Astrocyte of the spinal cord (primary cell): ENCODE measurements at regions not wholly inside any gene's neighbourhood (a gene's known extent, or its start where the extent isn't known, plus 50 kb on each side); places are given as distances from the start of the nearest gene placed in this dataset.
"Not testable (repeated sequence)": the region's sequence is repeated elsewhere in the genome, so short reads cannot be mapped to it uniquely, and the experiment has no call there.

Experiments used
- DNase-seq: peaks from one replicate; pipeline ENCODE4 v3.0.0; 2011; ENCODE audit warnings: low read depth, low spot score
- H3K4me3 ChIP-seq: 2 replicates; pipeline ENCODE4 v1.5.1; 2011; ENCODE audit warnings: low read depth, mild to moderate bottlenecking, low read length, moderate library complexity
- CTCF ChIP-seq: IDR thresholded peaks from 2 replicates; pipeline ENCODE4 v1.5.1; 2012; ENCODE audit warnings: low read depth, mild to moderate bottlenecking, low read length, inconsistent platforms
- in situ Hi-C: cut with HindIII; loops from 2 replicates; pipeline ENCODE4 v1.10.0; 2017; ENCODE audit warnings: low sequenced_read_pairs

DNA sequence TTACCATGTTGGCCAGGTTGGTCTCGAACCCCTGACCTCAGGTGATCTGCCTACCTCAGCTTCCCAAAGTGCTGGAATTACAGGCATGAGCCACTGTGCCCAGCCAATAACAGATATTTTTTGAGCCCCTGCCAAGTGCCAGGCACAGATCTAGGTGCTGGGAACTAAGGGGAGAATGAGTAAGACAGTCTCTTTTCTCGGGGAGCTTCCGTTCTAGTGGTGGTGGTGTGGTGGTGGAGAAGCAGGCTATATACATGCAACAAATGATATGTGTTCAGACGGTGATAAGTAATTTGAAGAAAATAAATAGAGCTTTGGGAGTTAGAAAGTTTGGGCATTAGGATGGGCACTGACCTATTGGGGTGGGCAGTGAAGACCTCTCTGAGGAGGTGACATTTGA, 76.7 kb upstream of the VKORC1L1 start:
- TF ChIP-seq CTCF, result no peak
- DNase-seq, result no peak
- no peak overlapping the region for H3K4me3 ChIP-seq
- in situ Hi-C loops, result no loop called here

- in situ Hi-C loops, DNase-seq, H3K4me3 ChIP-seq: not testable (repeated sequence)
These were observed 75.8 kb upstream of the VKORC1L1 start for GRCh38 chr7:65797086-65797485.

GRCh38 chr7:65797566-65797965, 75.3 kb upstream of the VKORC1L1 start:
- in situ Hi-C loops, DNase-seq, H3K4me3 ChIP-seq: not testable (repeated sequence)

DNA sequence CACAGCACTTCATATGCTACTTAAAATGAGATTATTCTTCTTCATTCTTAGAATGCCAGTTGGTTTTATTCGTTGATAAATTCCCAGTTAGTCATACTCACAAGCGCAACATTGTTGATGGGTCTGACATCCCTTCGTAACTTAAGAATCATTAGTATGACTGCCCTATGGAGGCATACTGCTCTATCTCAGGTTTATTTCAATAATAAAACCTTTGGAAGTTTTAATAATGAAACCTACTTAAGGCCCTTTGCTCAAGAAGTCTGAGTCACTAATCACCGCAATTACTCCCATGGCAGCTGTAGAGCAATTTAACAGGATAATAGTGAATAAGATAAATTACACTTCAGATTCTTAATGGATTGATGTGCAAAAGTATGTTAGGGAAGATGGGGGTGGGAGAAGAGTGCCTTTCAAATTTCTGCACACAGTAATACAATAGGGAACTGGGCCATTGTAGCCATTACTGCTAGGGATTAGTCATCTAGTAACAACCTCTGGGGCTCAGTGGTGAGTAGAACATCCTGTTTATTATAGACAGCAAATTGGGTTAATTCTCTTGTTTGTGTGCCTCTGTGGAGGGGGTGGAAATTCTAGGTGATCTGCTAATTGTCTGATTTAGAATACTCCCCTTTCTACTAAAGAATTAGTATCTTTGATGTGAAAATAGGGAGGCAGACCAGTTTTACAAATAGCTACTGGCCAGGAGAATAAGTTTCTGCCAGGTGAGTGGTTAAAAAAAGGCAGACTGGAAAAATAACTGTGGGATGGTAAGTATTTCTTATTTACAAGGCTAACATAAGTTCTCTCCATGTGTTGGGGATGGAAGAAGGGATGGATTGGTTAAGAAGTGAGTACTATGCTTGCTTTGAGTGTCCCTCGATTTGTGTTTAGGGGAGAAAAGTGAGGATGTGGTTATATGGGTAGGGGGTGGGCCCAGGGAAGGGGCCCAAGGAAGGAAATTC, 74.5 kb upstream of the VKORC1L1 start:
- peak; percentile 76 for DNase-seq
- in situ Hi-C loops, result no loop called here
- H3K4me3 ChIP-seq, result no peak overlapping the region
- TF ChIP-seq CTCF, result no peak

DNA sequence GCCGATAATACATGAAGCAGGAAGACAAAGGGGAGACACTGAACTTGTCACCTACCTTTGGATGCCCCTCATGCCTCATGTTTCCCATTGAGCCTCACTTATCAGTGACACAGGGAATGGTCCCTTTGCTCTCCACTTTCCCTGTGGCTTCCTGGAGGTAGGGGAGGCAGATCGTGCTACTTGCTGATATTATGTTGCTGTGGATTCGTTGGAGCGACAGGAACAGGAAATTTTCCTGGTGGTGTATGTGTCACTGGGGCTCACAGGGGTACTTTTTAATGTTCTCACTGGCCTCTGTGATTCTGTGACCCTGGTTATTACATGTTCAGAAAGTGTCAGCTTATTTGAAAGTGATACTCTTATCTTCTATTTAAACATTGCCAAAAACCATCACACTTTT, 72.7 kb upstream of the VKORC1L1 start:
- in situ Hi-C loops, H3K4me3 ChIP-seq, DNase-seq: not testable (repeated sequence)

DNA sequence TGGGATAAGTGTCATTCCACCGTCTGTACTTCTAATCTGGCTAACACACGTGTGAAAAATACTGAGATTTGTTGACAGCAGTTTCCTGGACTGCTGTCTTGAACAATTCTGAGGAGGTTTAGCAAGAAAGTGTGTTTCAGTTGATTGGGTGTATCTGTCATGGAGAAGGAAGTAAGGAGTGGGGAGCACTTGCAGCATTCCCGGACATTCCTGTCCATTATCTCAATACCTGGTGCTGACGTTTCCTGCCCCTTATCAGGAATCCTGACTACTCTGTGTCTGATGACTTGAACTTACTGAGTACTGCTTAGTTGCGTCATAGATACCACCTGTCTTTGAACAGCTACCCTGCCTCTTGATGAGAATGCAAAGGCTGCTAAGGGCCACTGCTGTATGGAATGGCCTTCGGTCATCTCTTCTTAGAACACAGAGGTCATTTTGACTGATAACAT, 72.0 kb upstream of the VKORC1L1 start:
- no peak overlapping the region for H3K4me3 ChIP-seq
- DNase-seq, result no peak
- in situ Hi-C loops, result no loop called here
- TF ChIP-seq CTCF, result no peak

DNA sequence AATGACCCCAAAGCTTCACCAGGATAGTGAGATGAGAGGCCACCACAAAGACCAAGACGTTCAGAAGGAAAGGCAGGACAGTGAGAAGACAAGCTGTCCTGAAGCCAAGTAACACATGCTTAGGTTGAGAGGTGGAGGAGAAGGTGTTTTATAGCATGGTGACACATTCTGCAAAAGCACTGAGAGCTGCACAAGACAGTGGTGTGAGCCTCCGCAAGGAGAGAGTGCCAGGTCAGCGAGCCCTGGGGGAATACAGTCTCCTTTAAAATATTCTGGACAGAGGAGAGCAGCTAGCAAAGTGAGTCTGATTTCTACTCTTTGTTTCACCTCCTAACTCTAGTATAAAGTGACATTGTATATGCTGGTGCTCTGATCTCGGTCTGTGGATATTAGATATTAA, 68.0 kb upstream of the VKORC1L1 start:
- no peak for TF ChIP-seq CTCF
- no peak overlapping the region for H3K4me3 ChIP-seq
- no peak for DNase-seq
- in situ Hi-C loops, result no loop called here

DNA sequence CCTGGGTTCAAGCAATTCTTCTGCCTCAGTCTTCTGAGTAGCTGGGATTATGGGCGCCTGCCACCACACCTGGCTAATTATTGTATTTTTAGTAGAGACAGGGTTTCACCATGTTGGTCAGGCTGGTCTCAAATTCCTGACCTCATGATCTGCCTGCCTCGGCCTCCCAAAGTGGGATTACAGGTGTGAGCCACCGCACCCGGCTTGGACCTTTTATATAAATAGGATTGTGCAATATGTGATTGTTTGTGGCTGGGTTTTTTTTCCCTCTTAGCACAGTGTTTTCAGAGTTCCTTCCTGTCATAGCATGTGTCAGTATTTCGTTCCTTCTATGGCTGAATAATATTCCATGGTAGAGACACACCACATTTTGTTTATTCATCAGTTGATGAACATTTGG, 65.8 kb upstream of the VKORC1L1 start:
- in situ Hi-C loops, DNase-seq, H3K4me3 ChIP-seq: not testable (repeated sequence)
